HG03103 (cell line): ENCODE measurements at regions not wholly inside any gene's neighbourhood (a gene's known extent, or its start where the extent isn't known, plus 50 kb on each side); places are given as distances from the start of the nearest gene placed in this dataset.

Experiments
- ATAC-seq: cut with Tn5 transposase; IDR thresholded peaks from one replicate; pipeline ENCODE4 v1.9.1; 2021; ENCODE audit warnings: low read depth; ENCODE audit not compliant: unreplicated experiment

GRCh38 chr4:14566518-14566917, 435.8 kb upstream of the CPEB2 start:
- no peak for ATAC-seq

- no peak for ATAC-seq
Observed at GRCh38 chr4:14568351-14568750, 433.9 kb upstream of the CPEB2 start.

GRCh38 chr4:14575289-14575688, 427.0 kb upstream of the CPEB2 start:
- ATAC-seq, result no peak

- ATAC-seq, result no peak
Observed at GRCh38 chr4:14575919-14576318, 426.4 kb upstream of the CPEB2 start.

- no peak for ATAC-seq
Observed at GRCh38 chr4:14580061-14580460, 422.2 kb upstream of the CPEB2 start.

GRCh38 chr4:14581741-14582140, 420.5 kb upstream of the CPEB2 start:
- no peak for ATAC-seq

GRCh38 chr4:14582677-14583076, 419.6 kb upstream of the CPEB2 start:
- no peak for ATAC-seq

GRCh38 chr4:14583331-14583730, 418.9 kb upstream of the CPEB2 start:
- no peak for ATAC-seq

- ATAC-seq, result no peak
Observed at GRCh38 chr4:14583752-14584151, 418.5 kb upstream of the CPEB2 start.

GRCh38 chr4:14592950-14593349, 409.3 kb upstream of the CPEB2 start:
- ATAC-seq, result no peak

GRCh38 chr4:14596028-14596427, 406.3 kb upstream of the CPEB2 start:
- no peak for ATAC-seq

GRCh38 chr4:14596437-14596836, 405.8 kb upstream of the CPEB2 start:
- no peak for ATAC-seq

GRCh38 chr4:14596904-14597303, 405.4 kb upstream of the CPEB2 start:
- no peak for ATAC-seq

- no peak for ATAC-seq
Observed at GRCh38 chr4:14602206-14602605, 400.1 kb upstream of the CPEB2 start.

- ATAC-seq, result no peak
Observed at GRCh38 chr4:14607001-14607400, 395.3 kb upstream of the CPEB2 start.

- ATAC-seq, result no peak
Observed at GRCh38 chr4:14607578-14607977, 394.7 kb upstream of the CPEB2 start.

- no peak for ATAC-seq
Observed at GRCh38 chr4:14608630-14609029, 393.7 kb upstream of the CPEB2 start.

GRCh38 chr4:14614840-14615239, 387.4 kb upstream of the CPEB2 start:
- no peak for ATAC-seq

- ATAC-seq, result no peak
Observed at GRCh38 chr4:14615671-14616070, 386.6 kb upstream of the CPEB2 start.

GRCh38 chr4:14620567-14621141, 381.6 kb upstream of the CPEB2 start:
- no peak for ATAC-seq

GRCh38 chr4:14621731-14622463, 380.4 kb upstream of the CPEB2 start:
- no peak for ATAC-seq

- ATAC-seq, result no peak
Observed at GRCh38 chr4:14627038-14627437, 375.2 kb upstream of the CPEB2 start.
